ENCODE measurements at regions not wholly inside any gene's neighbourhood (a gene's known extent, or its start where the extent isn't known, plus 50 kb on each side); places are given as distances from the start of the nearest gene placed in this dataset.

DNA sequence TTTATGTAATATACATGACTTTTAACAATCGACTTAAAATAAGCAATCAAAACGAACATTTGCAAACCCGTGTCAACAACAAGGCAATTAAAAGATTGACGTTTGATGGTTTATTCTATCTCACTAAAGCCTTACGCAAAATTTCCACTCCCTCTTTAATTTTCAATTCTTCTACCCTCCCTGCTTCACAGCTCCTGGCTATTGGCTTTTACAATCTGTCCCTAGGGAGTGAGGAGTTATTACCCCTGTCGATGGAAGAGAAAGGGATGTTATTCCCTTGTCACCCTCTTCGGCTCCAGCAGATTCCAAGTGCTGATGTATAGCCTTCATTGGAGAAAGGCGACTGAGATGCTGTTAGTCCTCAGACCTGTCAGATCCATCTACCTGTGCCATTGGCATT, 161.3 kb downstream of the ZNF281 start:
- no peak for DNase-seq

- peak; percentile 31 for DNase-seq
Observed at GRCh38 chr1:200247518-200247917, 162.3 kb downstream of the ZNF281 start.

GRCh38 chr1:200245473-200245872, 164.4 kb downstream of the ZNF281 start:
- DNase-seq = peak; percentile 53

- DNase-seq = peak; percentile 33
Observed at GRCh38 chr1:200243042-200243437, 166.8 kb downstream of the ZNF281 start.

DNA sequence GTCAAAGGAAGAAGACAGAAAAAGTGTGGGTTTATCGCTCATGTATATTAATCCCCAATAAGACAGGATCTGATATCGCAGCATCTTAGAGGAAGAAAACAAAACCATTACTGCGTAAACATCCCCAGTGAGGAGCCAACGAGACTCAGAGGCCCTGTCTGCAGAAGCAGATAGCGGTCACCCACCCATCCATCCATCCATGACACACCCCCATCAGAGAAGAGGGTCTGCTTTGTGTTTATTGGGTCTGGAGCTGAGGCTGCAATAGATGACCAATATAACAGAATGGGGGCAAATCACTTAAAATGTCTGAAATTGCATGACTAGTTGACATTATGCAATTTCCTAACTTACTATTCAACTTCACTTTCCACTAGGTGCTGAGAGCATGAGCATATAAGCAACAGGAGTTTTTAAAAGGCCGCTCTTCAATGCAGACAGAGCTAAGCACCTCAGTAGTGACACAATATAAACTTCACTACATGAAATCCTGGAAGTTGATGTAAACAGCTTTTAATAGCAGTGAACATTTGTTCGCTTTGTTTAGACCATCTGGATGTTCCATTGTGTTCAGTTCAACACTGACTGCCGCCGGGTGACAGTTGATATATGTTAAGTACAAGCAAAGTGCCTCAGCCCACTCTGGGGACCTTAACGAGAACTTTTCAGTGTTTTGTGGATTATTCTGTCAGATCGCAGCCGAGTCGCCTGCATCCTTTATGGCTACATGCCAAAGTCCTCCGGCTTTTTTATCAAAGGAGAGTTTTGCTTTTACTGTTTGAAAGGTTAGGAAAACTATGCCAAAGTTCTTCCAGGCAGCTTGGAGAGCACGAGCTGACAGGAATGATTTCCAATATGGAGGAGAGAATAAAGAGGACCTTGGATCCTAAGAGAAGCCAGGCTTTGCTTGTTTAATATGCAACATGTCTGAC, 167.5 kb downstream of the ZNF281 start:
- DNase-seq = peak; percentile 36

- no peak for DNase-seq
Observed at GRCh38 chr1:200240656-200241055, 169.2 kb downstream of the ZNF281 start.

DNA sequence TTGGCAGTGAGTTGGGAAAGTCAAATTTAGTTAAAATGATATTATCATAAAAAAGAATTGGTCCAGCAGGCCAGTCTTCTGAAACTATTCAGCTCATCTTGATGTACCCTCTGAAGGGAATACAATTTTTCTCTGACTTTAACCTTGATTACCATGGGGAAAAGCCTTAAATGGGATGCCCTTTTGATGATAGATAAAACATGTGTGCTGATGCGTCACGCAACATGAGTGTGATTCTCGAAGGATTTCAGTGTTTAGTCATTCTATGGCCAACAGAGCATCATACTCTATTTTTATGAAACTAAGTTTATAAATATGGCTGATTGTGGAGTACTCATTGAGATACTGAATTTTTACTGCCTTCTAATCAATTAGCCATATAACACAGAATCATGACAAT, 171.5 kb downstream of the ZNF281 start:
- peak; percentile 31 for DNase-seq

DNA sequence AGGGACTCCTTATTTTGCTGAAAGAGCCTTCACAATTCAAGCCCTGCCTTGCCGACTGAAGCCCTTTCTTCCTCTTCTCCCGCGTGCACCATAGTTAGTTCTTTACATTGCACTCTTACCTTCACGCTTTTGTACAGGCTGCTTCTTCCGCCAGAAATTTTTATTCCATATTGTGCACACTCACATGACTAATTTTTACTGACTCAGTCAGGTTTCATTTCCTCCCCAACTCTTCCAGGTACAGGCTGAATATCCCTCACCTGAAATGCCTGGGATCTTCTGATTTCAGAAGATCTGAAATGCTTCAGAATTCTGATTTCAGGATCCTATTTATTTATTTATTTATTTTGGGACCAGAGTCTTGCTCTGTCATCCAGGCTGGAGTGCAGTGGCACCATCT, 172.8 kb downstream of the ZNF281 start:
- DNase-seq = no peak

DNA sequence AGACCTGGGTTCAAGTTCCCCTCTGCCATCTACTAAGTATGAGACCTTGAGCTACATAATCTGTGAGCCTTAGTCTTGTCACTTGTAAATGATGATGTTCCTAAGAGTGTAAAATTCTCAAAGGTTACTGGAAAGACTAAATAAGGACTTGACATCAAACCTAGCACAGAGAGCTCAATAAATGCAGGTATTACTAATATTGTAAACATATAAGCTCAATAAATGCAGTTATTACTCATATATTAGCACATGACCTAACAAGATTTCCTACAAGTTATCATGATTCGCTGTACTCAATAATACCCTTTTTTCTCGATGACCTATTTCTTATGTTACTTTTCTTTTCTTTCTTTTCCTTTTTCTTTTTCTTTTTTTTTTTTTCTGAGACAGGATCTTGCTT, 174.9 kb downstream of the ZNF281 start:
- DNase-seq = no peak

DNA sequence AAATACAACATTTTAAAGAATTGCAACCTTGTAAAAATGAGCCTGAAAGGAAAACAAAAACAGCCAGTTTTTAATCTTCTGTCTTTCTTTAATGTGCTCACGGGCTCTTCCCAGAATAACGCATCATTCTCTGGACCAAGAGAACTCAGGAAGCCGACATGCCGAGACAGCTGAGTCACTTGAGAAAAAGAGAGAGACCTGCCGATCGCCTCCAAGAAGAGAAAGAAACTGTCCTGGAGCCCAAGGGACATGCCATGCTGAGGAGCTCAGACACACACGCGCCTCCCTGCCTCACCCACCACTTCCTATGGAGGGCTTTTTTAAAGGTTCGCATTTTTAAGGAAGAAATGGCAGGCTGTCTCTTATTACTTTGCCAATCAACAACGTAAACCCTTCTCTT, 176.4 kb downstream of the ZNF281 start:
- peak; percentile 85 for DNase-seq

GRCh38 chr1:200231787-200232231, 178.0 kb downstream of the ZNF281 start:
- DNase-seq = peak; percentile 89

- no peak for DNase-seq
Observed at GRCh38 chr1:200230671-200231070, 179.2 kb downstream of the ZNF281 start.

- DNase-seq = peak; percentile 42
Observed at GRCh38 chr1:200228486-200228885, 181.3 kb downstream of the ZNF281 start.

GRCh38 chr1:200228081-200228480, 181.8 kb downstream of the ZNF281 start:
- no peak for DNase-seq

Data from fibroblast of skin of abdomen (primary cell).